ENCODE measurements at regions not wholly inside any gene's neighbourhood (a gene's known extent, or its start where the extent isn't known, plus 50 kb on each side); places are given as distances from the start of the nearest gene placed in this dataset.

- no peak overlapping the region for H3K4me2 ChIP-seq (ENCODE audit: control insufficient read depth, extremely low read depth, insufficient read depth, low read depth, low read length)
- no peaks in the 10 kb centered on the region for H3K27me3 ChIP-seq (ENCODE audit: control insufficient read depth, extremely low read depth, insufficient read depth, low read length)
- no peaks in the 10 kb centered on the region for H3K36me3 ChIP-seq (ENCODE audit: control insufficient read depth in 2 of 2, extremely low read depth in 1 of 2, insufficient read depth in 2 of 2, low read length in 2 of 2)
- DNase-seq (ENCODE audit: low read depth, low spot score) (no peak), FAIRE-seq (no peak)
- no peak overlapping the region for H2AFZ ChIP-seq (ENCODE audit: control insufficient read depth, low read length)
- H3K4me1 ChIP-seq (ENCODE audit: control insufficient read depth, extremely low read depth, insufficient read depth, low read length), result peaks cover 4% of the 10 kb centered on the region
- no peak overlapping the region for H3K27ac ChIP-seq (ENCODE audit: control insufficient read depth, insufficient read depth, low read length)
- no peaks in the 10 kb centered on the region for H3K9me3 ChIP-seq (ENCODE audit: control insufficient read depth, low read depth, low read length)
- no peaks in the 10 kb centered on the region for H3K79me2 ChIP-seq (ENCODE audit: control insufficient read depth, insufficient read depth, low read length)
- no peak for TF ChIP-seq EZH2 (IDR thresholded peaks at IDR 0.05; ENCODE audit: low read length)
- dilution Hi-C loops (cut with MboI; ENCODE audit: extremely low pct_ligation_motif_present, low sequenced_read_pairs), result no loop called here
- H3K9me1 ChIP-seq (ENCODE audit: control insufficient read depth, extremely low read depth, insufficient read depth, low read length), result no peaks in the 10 kb centered on the region
- H3K4me3 ChIP-seq (ENCODE audit: control insufficient read depth in 2 of 3, extremely low read depth in 1 of 3, insufficient read depth in 2 of 3, low read depth in 1 of 3, low read length in 3 of 3), result no peak overlapping the region
- no peak overlapping the region for H3K9ac ChIP-seq (ENCODE audit: control insufficient read depth, extremely low read depth, insufficient read depth, low read length)
- no peaks in the 10 kb centered on the region for H4K20me1 ChIP-seq (ENCODE audit: control insufficient read depth, extremely low read depth, insufficient read depth, low read length)
Observed at GRCh38 chr6:158920311-158920905, 79.6 kb downstream of the RSPH3 start.

- no peaks in the 10 kb centered on the region for H3K79me2 ChIP-seq (ENCODE audit: control insufficient read depth, insufficient read depth, low read length)
- no peak overlapping the region for H3K9ac ChIP-seq (ENCODE audit: control insufficient read depth, extremely low read depth, insufficient read depth, low read length)
- no peaks in the 10 kb centered on the region for H3K9me1 ChIP-seq (ENCODE audit: control insufficient read depth, extremely low read depth, insufficient read depth, low read length)
- no peak for FAIRE-seq
- no peaks in the 10 kb centered on the region for H3K9me3 ChIP-seq (ENCODE audit: control insufficient read depth, low read depth, low read length)
- H3K27me3 ChIP-seq (ENCODE audit: control insufficient read depth, extremely low read depth, insufficient read depth, low read length), result no peaks in the 10 kb centered on the region
- no peak overlapping the region for H3K27ac ChIP-seq (ENCODE audit: control insufficient read depth, insufficient read depth, low read length)
- dilution Hi-C loops (cut with MboI; ENCODE audit: extremely low pct_ligation_motif_present, low sequenced_read_pairs), result no loop called here
- peaks cover 4% of the 10 kb centered on the region for H3K4me1 ChIP-seq (ENCODE audit: control insufficient read depth, extremely low read depth, insufficient read depth, low read length)
- no peaks in the 10 kb centered on the region for H3K36me3 ChIP-seq (ENCODE audit: control insufficient read depth in 2 of 2, extremely low read depth in 1 of 2, insufficient read depth in 2 of 2, low read length in 2 of 2)
- no peak for DNase-seq (ENCODE audit: low read depth, low spot score)
- H3K4me3 ChIP-seq (ENCODE audit: control insufficient read depth in 2 of 3, extremely low read depth in 1 of 3, insufficient read depth in 2 of 3, low read depth in 1 of 3, low read length in 3 of 3), result no peak overlapping the region
- H2AFZ ChIP-seq (ENCODE audit: control insufficient read depth, low read length), result no peak overlapping the region
- H3K4me2 ChIP-seq (ENCODE audit: control insufficient read depth, extremely low read depth, insufficient read depth, low read depth, low read length), result no peak overlapping the region
- TF ChIP-seq CTCF (optimal IDR thresholded peaks at IDR 0.05 in 1 of 3, IDR thresholded peaks at IDR 0.05 in 1 of 3, conservative IDR thresholded peaks at IDR 0.05 in 1 of 3; ENCODE audit: extremely low read depth in 1 of 3, insufficient read depth in 2 of 3, low read length in 3 of 3) (no peak), EZH2 (IDR thresholded peaks at IDR 0.05; ENCODE audit: low read length) (no peak)
- H4K20me1 ChIP-seq (ENCODE audit: control insufficient read depth, extremely low read depth, insufficient read depth, low read length), result no peaks in the 10 kb centered on the region
Observed at GRCh38 chr6:158919865-158920264, 80.1 kb downstream of the RSPH3 start.

- no peak for FAIRE-seq
- DNase-seq (ENCODE audit: low read depth, low spot score), result no peak
- Histone ChIP-seq H3K4me2 (ENCODE audit: control insufficient read depth, extremely low read depth, insufficient read depth, low read depth, low read length) (no peak overlapping the region), H3K36me3 (ENCODE audit: control insufficient read depth in 2 of 2, extremely low read depth in 1 of 2, insufficient read depth in 2 of 2, low read length in 2 of 2) (no peaks in the 10 kb centered on the region), H2AFZ (ENCODE audit: control insufficient read depth, low read length) (no peak overlapping the region), H3K79me2 (ENCODE audit: control insufficient read depth, insufficient read depth, low read length) (no peaks in the 10 kb centered on the region), H3K4me1 (ENCODE audit: control insufficient read depth, extremely low read depth, insufficient read depth, low read length) (peaks cover 4% of the 10 kb centered on the region), H3K9ac (ENCODE audit: control insufficient read depth, extremely low read depth, insufficient read depth, low read length) (no peak overlapping the region), H3K27me3 (ENCODE audit: control insufficient read depth, extremely low read depth, insufficient read depth, low read length) (no peaks in the 10 kb centered on the region), H3K27ac (ENCODE audit: control insufficient read depth, insufficient read depth, low read length) (no peak overlapping the region), H4K20me1 (ENCODE audit: control insufficient read depth, extremely low read depth, insufficient read depth, low read length) (no peaks in the 10 kb centered on the region), H3K9me3 (ENCODE audit: control insufficient read depth, low read depth, low read length) (no peaks in the 10 kb centered on the region), H3K9me1 (ENCODE audit: control insufficient read depth, extremely low read depth, insufficient read depth, low read length) (no peaks in the 10 kb centered on the region), H3K4me3 (ENCODE audit: control insufficient read depth in 2 of 3, extremely low read depth in 1 of 3, insufficient read depth in 2 of 3, low read depth in 1 of 3, low read length in 3 of 3) (no peak overlapping the region)
- dilution Hi-C loops (cut with MboI; ENCODE audit: extremely low pct_ligation_motif_present, low sequenced_read_pairs), result no loop called here
- TF ChIP-seq EZH2 (IDR thresholded peaks at IDR 0.05; ENCODE audit: low read length) (no peak), CTCF (optimal IDR thresholded peaks at IDR 0.05 in 1 of 3, IDR thresholded peaks at IDR 0.05 in 1 of 3, conservative IDR thresholded peaks at IDR 0.05 in 1 of 3; ENCODE audit: extremely low read depth in 1 of 3, insufficient read depth in 2 of 3, low read length in 3 of 3) (no peak)
Observed at GRCh38 chr6:158916617-158917016, 83.4 kb downstream of the RSPH3 start.
